ENCODE measurements at regions not wholly inside any gene's neighbourhood (a gene's known extent, or its start where the extent isn't known, plus 50 kb on each side); places are given as distances from the start of the nearest gene placed in this dataset.

- DNase-seq, result no peak
Observed at GRCh38 chr11:70002433-70002832, 75.7 kb upstream of the ANO1 start.

GRCh38 chr11:70005107-70005818 lies 72.9 kb upstream of the ANO1 start:
- DNase-seq, result no peak

GRCh38 chr11:70007796-70008195 lies 70.3 kb upstream of the ANO1 start:
- DNase-seq, result no peak

- no peak for DNase-seq
Observed at GRCh38 chr11:70010774-70011173, 67.3 kb upstream of the ANO1 start.

- no peak for DNase-seq
Observed at GRCh38 chr11:70012134-70012733, 65.9 kb upstream of the ANO1 start.

- no peak for DNase-seq
Observed at GRCh38 chr11:70014291-70014690, 63.8 kb upstream of the ANO1 start.

GRCh38 chr11:70016666-70017367 lies 61.3 kb upstream of the ANO1 start:
- no peak for DNase-seq

- DNase-seq, result no peak
Observed at GRCh38 chr11:70018816-70019215, 59.3 kb upstream of the ANO1 start.

- no peak for DNase-seq
Observed at GRCh38 chr11:70019576-70020011, 58.5 kb upstream of the ANO1 start.

- DNase-seq, result no peak
Observed at GRCh38 chr11:70020336-70021214, 57.5 kb upstream of the ANO1 start.

GRCh38 chr11:70021586-70021985 lies 56.5 kb upstream of the ANO1 start:
- DNase-seq, result no peak

GRCh38 chr11:70024036-70024772 lies 53.9 kb upstream of the ANO1 start:
- no peak for DNase-seq

GRCh38 chr11:70024773-70025045 lies 53.4 kb upstream of the ANO1 start:
- DNase-seq, result no peak

- DNase-seq, result no peak
Observed at GRCh38 chr11:70025308-70025707, 52.8 kb upstream of the ANO1 start.

- DNase-seq, result no peak
Observed at GRCh38 chr11:70026012-70026411, 52.1 kb upstream of the ANO1 start.

- no peak for DNase-seq
Observed at GRCh38 chr11:70026726-70027125, 51.4 kb upstream of the ANO1 start.

GRCh38 chr11:70027451-70027850 lies 50.7 kb upstream of the ANO1 start:
- no peak for DNase-seq

- DNase-seq, result no peak
Observed at GRCh38 chr11:70028147-70028855, 49.8 kb upstream of the ANO1 start.

All from activated CD4-positive, alpha-beta T cell treated with anti-CD3 and anti-CD28 coated beads, Interleukin-2, amount 50 U/mL, for 4 hours (primary cell).